CD14-positive monocyte (primary cell): ENCODE measurements at regions not wholly inside any gene's neighbourhood (a gene's known extent, or its start where the extent isn't known, plus 50 kb on each side); places are given as distances from the start of the nearest gene placed in this dataset.

Experiments used
- DNase-seq, 3 donors: peaks; one replicate each; pipeline ENCODE4 v3.0.0-alpha.2; 2011 to 2022
- H2AFZ ChIP-seq: 2 replicates; pipeline ENCODE4 v1.6.0; 2012; ENCODE audit warnings: mild to moderate bottlenecking, low read depth, low read length, inconsistent platforms; ENCODE audit not compliant: insufficient read depth, poor library complexity, severe bottlenecking
- H3K27ac ChIP-seq, 2 donors: 1 replicate in 1 of 2; 2 replicates in 1 of 2; pipeline ENCODE4 v1.5.1; 2012 to 2013; ENCODE audit warnings: low read length in 2 of 2, control low read depth in 1 of 2, inconsistent platforms in 1 of 2, low read depth in 1 of 2, mild to moderate bottlenecking in 1 of 2
- H3K27me3 ChIP-seq, 2 donors: one replicate each; pipeline versions ENCODE4 v1.6.0 to v1.6.1; 2011 to 2013; ENCODE audit warnings: low read length in 2 of 2; ENCODE audit not compliant: control insufficient read depth in 2 of 2, insufficient read depth in 2 of 2
- H3K36me3 ChIP-seq, 2 donors: replicated peaks in 1 of 2; 1 replicate in 1 of 2; 2 replicates in 1 of 2; pipeline versions ENCODE4 v1.5.1 to v1.6.1; 2012 to 2013; ENCODE audit warnings: low read length in 2 of 2, control low read depth in 1 of 2, inconsistent platforms in 1 of 2, mild to moderate bottlenecking in 1 of 2; ENCODE audit not compliant: insufficient read depth in 2 of 2, control insufficient read depth in 1 of 2
- H3K4me1 ChIP-seq, 2 donors: 1 replicate in 1 of 2; 2 replicates in 1 of 2; pipeline versions ENCODE4 v1.5.1 to v1.6.1; 2012 to 2013; ENCODE audit warnings: low read length in 2 of 2, control low read depth in 1 of 2, inconsistent platforms in 1 of 2, mild to moderate bottlenecking in 1 of 2, moderate library complexity in 1 of 2; ENCODE audit not compliant: insufficient read depth in 2 of 2, control insufficient read depth in 1 of 2
- H3K4me2 ChIP-seq: replicated peaks from 2 replicates; pipeline ENCODE3; 2012; ENCODE audit warnings: low read length, moderate library complexity, mild to moderate bottlenecking; ENCODE audit not compliant: poor library complexity, severe bottlenecking; ENCODE audit errors: extremely low read depth
- H3K4me3 ChIP-seq, 3 experiments: fragments of 200-600 bp in 1 of 3; sonication (generic) in 1 of 3; replicated peaks in 1 of 3; 1 replicate in 2 of 3; 2 replicates in 1 of 3; pipeline ENCODE4 v1.5.1; 2011 to 2013; ENCODE audit warnings: low read length in 3 of 3, mild to moderate bottlenecking in 3 of 3, control low read depth in 2 of 3, low read depth in 2 of 3, inconsistent platforms in 1 of 3, moderate library complexity in 1 of 3
- H3K79me2 ChIP-seq: 2 replicates; pipeline ENCODE4 v1.6.0; 2012; ENCODE audit warnings: mild to moderate bottlenecking, control low read depth, inconsistent platforms, low read length, moderate library complexity; ENCODE audit not compliant: insufficient read depth
- H3K9ac ChIP-seq: 2 replicates; pipeline ENCODE4 v1.6.0; 2017; ENCODE audit warnings: low read length, mild to moderate bottlenecking; ENCODE audit not compliant: insufficient read depth, poor library complexity, severe bottlenecking
- H3K9me3 ChIP-seq, 2 donors: replicated peaks in 1 of 2; 1 replicate in 1 of 2; 2 replicates in 1 of 2; pipeline versions ENCODE4 v1.5.1 to v1.6.1; 2012 to 2013; ENCODE audit warnings: low read length in 2 of 2, control low read depth in 1 of 2; ENCODE audit not compliant: control insufficient read depth in 1 of 2, insufficient read depth in 1 of 2
- H4K20me1 ChIP-seq: 2 replicates; pipeline ENCODE4 v1.6.0; 2012; ENCODE audit warnings: mild to moderate bottlenecking, low read length, control low read depth, moderate library complexity; ENCODE audit not compliant: insufficient read depth
- H3K27ac Mint-ChIP-seq, 7 donors: one replicate each; pipeline ENCODE4 v1.8.0; 2020; ENCODE audit warnings: mild to moderate bottlenecking in 7 of 7, mixed read lengths in 7 of 7, moderate library complexity in 6 of 7, inconsistent platforms in 2 of 7
- H3K27me3 Mint-ChIP-seq, 3 donors: one replicate each; pipeline ENCODE4 v1.8.0; 2021 to 2022; ENCODE audit warnings: low read depth in 3 of 3, mild to moderate bottlenecking in 3 of 3, mixed read lengths in 3 of 3, moderate library complexity in 3 of 3, inconsistent platforms in 1 of 3
- H3K36me3 Mint-ChIP-seq, 2 donors: one replicate each; pipeline ENCODE4 v1.8.0; 2020; ENCODE audit warnings: mixed read lengths in 2 of 2, inconsistent platforms in 1 of 2, mild to moderate bottlenecking in 1 of 2
- H3K4me1 Mint-ChIP-seq: one replicate; pipeline ENCODE4 v1.8.0; 2020; ENCODE audit warnings: mild to moderate bottlenecking, mixed read lengths
- H3K4me3 Mint-ChIP-seq, 2 donors: one replicate each; pipeline ENCODE4 v1.8.0; 2020; ENCODE audit warnings: mild to moderate bottlenecking in 2 of 2, mixed read lengths in 2 of 2, moderate library complexity in 1 of 2
- H3K9me3 Mint-ChIP-seq, 7 donors: one replicate each; pipeline ENCODE4 v1.8.0; 2020 to 2022; ENCODE audit warnings: mixed read lengths in 7 of 7, mild to moderate bottlenecking in 6 of 7, moderate library complexity in 6 of 7, inconsistent platforms in 2 of 7
- WGBS: methylation state at CpG from one replicate; pipeline ENCODE4 v1.1.5; 2013; ENCODE audit warnings: missing lambda C conversion rate; ENCODE audit not compliant: insufficient coverage; 5-methylcytosine and 5-hydroxymethylcytosine counted together
- intact Hi-C, 2 donors: fragments of 100-400 bp; cut with micrococcal nuclease; formaldehyde crosslinking; loops; one replicate each; pipeline versions ENCODE4 v1.15.0 to v1.15.1; 2023
- TF ChIP-seq, protein P1 (sequence below): fragments of 200-600 bp; IDR thresholded peaks from one replicate; pipeline ENCODE4 v1.8.0; 2022; ENCODE audit warnings: antibody characterized with exemption, mild to moderate bottlenecking

DNA sequence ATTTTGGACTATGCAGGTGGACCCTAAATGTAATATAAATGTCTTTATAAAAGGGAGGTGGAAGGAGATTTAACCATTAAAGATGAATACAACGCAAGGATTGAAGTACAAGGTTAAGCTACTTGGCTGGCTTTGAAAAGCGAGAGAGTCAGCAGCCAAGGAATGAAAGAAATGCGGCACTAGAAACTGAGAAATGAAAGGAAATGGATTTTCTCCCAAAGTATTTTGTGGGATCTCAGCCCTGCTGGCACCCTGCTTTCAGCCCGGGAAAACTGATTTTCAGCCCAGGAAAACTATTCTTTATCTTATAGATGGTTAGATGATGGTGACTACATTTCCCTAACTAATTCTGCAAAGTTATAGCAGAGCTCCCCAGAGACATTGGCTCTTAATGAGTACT, 1349.6 kb upstream of the C9orf72 start:
- Histone ChIP-seq H3K27me3 (no peaks in the 10 kb centered on the region), H3K4me2 (no peak overlapping the region), H3K36me3 (no peaks in the 10 kb centered on the region), H3K27ac (no peak overlapping the region), H3K9ac (no peak overlapping the region), H3K4me3 (no peak overlapping the region), H4K20me1 (no peaks in the 10 kb centered on the region), H3K79me2 (no peaks in the 10 kb centered on the region), H3K4me1 (no peaks in the 10 kb centered on the region), H2AFZ (no peak overlapping the region), H3K9me3 (no peaks in the 10 kb centered on the region)
- Mint-ChIP-seq H3K9me3 (peaks cover 0 to 7% (median 3%) of the 10 kb centered on the region in 7 donors), H3K36me3 (no peaks in the 10 kb centered on the region), H3K27me3 (peaks cover 0 to 3% (median 0%) of the 10 kb centered on the region in 3 donors), H3K4me1 (no peaks in the 10 kb centered on the region), H3K27ac (no peak overlapping the region), H3K4me3 (no peak overlapping the region)
- TF ChIP-seq, protein P1, sequence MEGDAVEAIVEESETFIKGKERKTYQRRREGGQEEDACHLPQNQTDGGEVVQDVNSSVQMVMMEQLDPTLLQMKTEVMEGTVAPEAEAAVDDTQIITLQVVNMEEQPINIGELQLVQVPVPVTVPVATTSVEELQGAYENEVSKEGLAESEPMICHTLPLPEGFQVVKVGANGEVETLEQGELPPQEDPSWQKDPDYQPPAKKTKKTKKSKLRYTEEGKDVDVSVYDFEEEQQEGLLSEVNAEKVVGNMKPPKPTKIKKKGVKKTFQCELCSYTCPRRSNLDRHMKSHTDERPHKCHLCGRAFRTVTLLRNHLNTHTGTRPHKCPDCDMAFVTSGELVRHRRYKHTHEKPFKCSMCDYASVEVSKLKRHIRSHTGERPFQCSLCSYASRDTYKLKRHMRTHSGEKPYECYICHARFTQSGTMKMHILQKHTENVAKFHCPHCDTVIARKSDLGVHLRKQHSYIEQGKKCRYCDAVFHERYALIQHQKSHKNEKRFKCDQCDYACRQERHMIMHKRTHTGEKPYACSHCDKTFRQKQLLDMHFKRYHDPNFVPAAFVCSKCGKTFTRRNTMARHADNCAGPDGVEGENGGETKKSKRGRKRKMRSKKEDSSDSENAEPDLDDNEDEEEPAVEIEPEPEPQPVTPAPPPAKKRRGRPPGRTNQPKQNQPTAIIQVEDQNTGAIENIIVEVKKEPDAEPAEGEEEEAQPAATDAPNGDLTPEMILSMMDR: no peak
- WGBS: 100% methylated on average over 1 of the region's 4 CpGs
- DNase-seq: no peak
- intact Hi-C loops: no loop called here

DNA sequence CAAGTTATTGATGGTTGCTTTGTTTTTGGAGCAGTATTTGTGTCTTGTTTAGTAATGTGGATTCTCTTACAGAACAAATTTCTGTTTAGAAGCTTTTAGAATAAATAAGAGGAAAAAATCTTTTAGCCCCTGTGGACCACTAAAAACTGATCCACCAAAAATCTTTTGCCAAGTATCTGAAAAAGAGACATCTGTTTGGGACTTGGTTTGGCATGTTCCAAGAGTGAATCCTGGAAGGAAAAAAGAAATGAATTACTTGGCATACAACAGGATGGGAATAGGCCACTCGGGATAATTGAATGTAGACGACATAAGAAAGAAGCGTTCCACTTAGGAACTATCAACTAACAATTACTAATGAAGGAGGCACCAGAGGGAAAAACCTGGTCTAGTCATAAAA, 1350.1 kb upstream of the C9orf72 start:
- H3K79me2 ChIP-seq: no peaks in the 10 kb centered on the region
- Mint-ChIP-seq H3K9me3 (peaks cover 0 to 3% (median 2%) of the 10 kb centered on the region in 7 donors), H3K36me3 (no peaks in the 10 kb centered on the region), H3K4me1 (no peaks in the 10 kb centered on the region), H3K27me3 (peaks cover 0 to 3% (median 0%) of the 10 kb centered on the region in 3 donors), H3K4me3 (no peak overlapping the region), H3K27ac (no peak overlapping the region)
- no peaks in the 10 kb centered on the region for H4K20me1 ChIP-seq
- no CpG with 5 or more reads among the region's 3 CpGs for WGBS
- no peak for DNase-seq
- no peaks in the 10 kb centered on the region for H3K4me1 ChIP-seq
- intact Hi-C loops: no loop called here
- TF ChIP-seq, protein P1: no peak
- H3K27me3 ChIP-seq: no peaks in the 10 kb centered on the region
- no peaks in the 10 kb centered on the region for H3K36me3 ChIP-seq
- H2AFZ ChIP-seq: no peak overlapping the region
- no peak overlapping the region for H3K4me2 ChIP-seq
- no peak overlapping the region for H3K4me3 ChIP-seq
- H3K9ac ChIP-seq: no peak overlapping the region
- no peak overlapping the region for H3K27ac ChIP-seq
- no peaks in the 10 kb centered on the region for H3K9me3 ChIP-seq
